Right atrium auricular region (tissue), 2 donors: ENCODE measurements at regions not wholly inside any gene's neighbourhood (a gene's known extent, or its start where the extent isn't known, plus 50 kb on each side); places are given as distances from the start of the nearest gene placed in this dataset.

Experiments
- DNase-seq: peaks from one replicate; pipeline ENCODE4 v3.0.0-alpha.2; 2019; ENCODE audit warnings: low spot score
- H3K27ac ChIP-seq, 2 donors: fragments of 200-600 bp; sonication (generic); 1 replicate in 1 of 2; 2 replicates in 1 of 2; pipeline ENCODE4 v1.5.1; 2016 to 2019
- H3K27me3 ChIP-seq, 2 donors: fragments of 200-600 bp; sonication (generic); one replicate each; pipeline versions ENCODE4 v1.5.1 to v1.6.0; 2017 to 2019
- H3K36me3 ChIP-seq: fragments of 200-600 bp; sonication (generic); one replicate; pipeline ENCODE4 v1.5.1; 2016
- H3K4me1 ChIP-seq, 2 donors: fragments of 200-600 bp; sonication (generic); one replicate each; pipeline versions ENCODE4 v1.5.1 to v1.6.0; 2017 to 2019
- H3K4me3 ChIP-seq, 2 donors: fragments of 200-600 bp; sonication (generic); 1 replicate in 1 of 2; 2 replicates in 1 of 2; pipeline ENCODE4 v1.5.1; 2017 to 2019; ENCODE audit warnings: mild to moderate bottlenecking in 1 of 2, moderate library complexity in 1 of 2
- H3K9me3 ChIP-seq, 2 donors: fragments of 200-600 bp; sonication (generic); one replicate each; pipeline ENCODE4 v1.5.1; 2019
- CTCF ChIP-seq, 2 donors: fragments of 200-600 bp; sonication (generic); IDR thresholded peaks; one replicate each; pipeline ENCODE4 v1.5.1; 2019; ENCODE audit warnings: antibody characterized with exemption in 2 of 2

- Histone ChIP-seq H3K4me3 (no peak overlapping the region), H3K27ac (no peak overlapping the region), H3K9me3 (no peaks in the 10 kb centered on the region), H3K4me1 (no peaks in the 10 kb centered on the region), H3K36me3 (no peaks in the 10 kb centered on the region), H3K27me3 (no peaks in the 10 kb centered on the region)
- TF ChIP-seq CTCF (IDR thresholded peaks at IDR 0.05), result no peak
- no peak for DNase-seq
Measured at GRCh38 chr7:20864221-20864620, 77.5 kb upstream of the SP8 start.

GRCh38 chr7:20865684-20866083 is 79.0 kb upstream of the SP8 start:
- TF ChIP-seq CTCF (IDR thresholded peaks at IDR 0.05), result no peak
- Histone ChIP-seq H3K27ac (no peak overlapping the region), H3K36me3 (no peaks in the 10 kb centered on the region), H3K4me3 (no peak overlapping the region), H3K4me1 (no peaks in the 10 kb centered on the region), H3K27me3 (no peaks in the 10 kb centered on the region), H3K9me3 (no peaks in the 10 kb centered on the region)
- DNase-seq, result no peak

- DNase-seq, result no peak
- no peak overlapping the region for H3K4me3 ChIP-seq
- no peaks in the 10 kb centered on the region for H3K9me3 ChIP-seq
- H3K27ac ChIP-seq, result no peak overlapping the region
- H3K27me3 ChIP-seq, result no peaks in the 10 kb centered on the region
- no peaks in the 10 kb centered on the region for H3K4me1 ChIP-seq
- TF ChIP-seq CTCF (IDR thresholded peaks at IDR 0.05), result no peak
- no peaks in the 10 kb centered on the region for H3K36me3 ChIP-seq
Measured at GRCh38 chr7:20870977-20871376, 84.3 kb upstream of the SP8 start.

GRCh38 chr7:20892776-20893175 is 106.1 kb upstream of the SP8 start:
- Histone ChIP-seq H3K4me1 (no peaks in the 10 kb centered on the region), H3K27ac (no peak overlapping the region), H3K36me3 (no peaks in the 10 kb centered on the region), H3K4me3 (no peak overlapping the region), H3K9me3 (no peaks in the 10 kb centered on the region), H3K27me3 (no peaks in the 10 kb centered on the region)
- TF ChIP-seq CTCF (IDR thresholded peaks at IDR 0.05), result no peak
- DNase-seq, result no peak

- no peaks in the 10 kb centered on the region for H3K36me3 ChIP-seq
- H3K9me3 ChIP-seq, result no peaks in the 10 kb centered on the region
- TF ChIP-seq CTCF (IDR thresholded peaks at IDR 0.05), result no peak
- no peaks in the 10 kb centered on the region for H3K4me1 ChIP-seq
- no peak overlapping the region for H3K4me3 ChIP-seq
- no peak for DNase-seq
- no peak overlapping the region for H3K27ac ChIP-seq
- no peaks in the 10 kb centered on the region for H3K27me3 ChIP-seq
Measured at GRCh38 chr7:20894806-20895205, 108.1 kb upstream of the SP8 start.

- no peaks in the 10 kb centered on the region for H3K36me3 ChIP-seq
- H3K4me3 ChIP-seq, result no peak overlapping the region
- H3K4me1 ChIP-seq, result no peaks in the 10 kb centered on the region
- DNase-seq, result no peak
- no peak for TF ChIP-seq CTCF (IDR thresholded peaks at IDR 0.05)
- no peaks in the 10 kb centered on the region for H3K27me3 ChIP-seq
- H3K27ac ChIP-seq, result no peak overlapping the region
- no peaks in the 10 kb centered on the region for H3K9me3 ChIP-seq
Measured at GRCh38 chr7:20895563-20895962, 108.9 kb upstream of the SP8 start.
